Kidney (tissue), 13 donors: ENCODE measurements at regions not wholly inside any gene's neighbourhood (a gene's known extent, or its start where the extent isn't known, plus 50 kb on each side); places are given as distances from the start of the nearest gene placed in this dataset.

Experiments
- DNase-seq, 5 donors: peaks; one replicate each; pipeline ENCODE4 v3.0.0-alpha.2; 2013 to 2020
- FAIRE-seq: peaks from 2 replicates; lab custom pipeline; 2012; peaks lifted over from hg19 to GRCh38; lab: Jason Lieb, UNC
- H3K27ac ChIP-seq, 2 donors: one replicate each; pipeline ENCODE4 v1.7.0; 2013; ENCODE audit warnings: low read depth in 2 of 2, low read length in 2 of 2, inconsistent platforms in 1 of 2
- H3K27me3 ChIP-seq: one replicate; pipeline ENCODE4 v1.7.1; 2013; ENCODE audit warnings: low read length, inconsistent platforms; ENCODE audit not compliant: control insufficient read depth, insufficient read depth
- H3K36me3 ChIP-seq, 3 donors: one replicate each; pipeline versions ENCODE4 v1.7.0 to v1.7.1; 2013; ENCODE audit warnings: low read length in 3 of 3, control low read depth in 1 of 3, inconsistent platforms in 1 of 3; ENCODE audit not compliant: insufficient read depth in 3 of 3, control insufficient read depth in 2 of 3
- H3K4me1 ChIP-seq, 3 donors: one replicate each; pipeline versions ENCODE4 v1.7.0 to v1.7.1; 2013; ENCODE audit warnings: low read length in 3 of 3, inconsistent platforms in 1 of 3, low read depth in 1 of 3; ENCODE audit not compliant: control insufficient read depth in 2 of 3, insufficient read depth in 2 of 3
- H3K4me3 ChIP-seq, 3 donors: one replicate each; pipeline versions ENCODE4 v1.7.0 to v1.8.1; 2013; ENCODE audit warnings: low read length in 3 of 3, control low read depth in 1 of 3, inconsistent platforms in 1 of 3
- H3K9ac ChIP-seq, 3 donors: one replicate each; pipeline versions ENCODE4 v1.7.0 to v1.7.1; 2013; ENCODE audit warnings: low read length in 3 of 3, control low read depth in 1 of 3, inconsistent platforms in 1 of 3
- H3K9me3 ChIP-seq, 3 donors: one replicate each; pipeline versions ENCODE4 v1.7.0 to v1.7.1; 2013; ENCODE audit warnings: low read length in 3 of 3, control low read depth in 1 of 3, inconsistent platforms in 1 of 3; ENCODE audit not compliant: control insufficient read depth in 2 of 3, insufficient read depth in 1 of 3
- intact Hi-C: fragments of 100-400 bp; cut with DNase I; formaldehyde crosslinking; loops from one replicate; pipeline ENCODE4 v1.11.1; 2022
- TF ChIP-seq, protein P1 (sequence below): IDR thresholded peaks from 3 replicates; pipeline ENCODE4 v1.5.1; 2012; ENCODE audit warnings: mild to moderate bottlenecking, moderate library complexity, borderline replicate concordance; ENCODE audit not compliant: insufficient read depth; ENCODE audit errors: extremely low read depth
- donor health status: control.
- donor health status: control.
- donor health status: control.
- donor health status: control.
- donor health status: control.
- donor health status: DM: yes; HTN: yes; CAD: no.
- donor health status: Normal renal cell carcinoma (clear cell type).

DNA sequence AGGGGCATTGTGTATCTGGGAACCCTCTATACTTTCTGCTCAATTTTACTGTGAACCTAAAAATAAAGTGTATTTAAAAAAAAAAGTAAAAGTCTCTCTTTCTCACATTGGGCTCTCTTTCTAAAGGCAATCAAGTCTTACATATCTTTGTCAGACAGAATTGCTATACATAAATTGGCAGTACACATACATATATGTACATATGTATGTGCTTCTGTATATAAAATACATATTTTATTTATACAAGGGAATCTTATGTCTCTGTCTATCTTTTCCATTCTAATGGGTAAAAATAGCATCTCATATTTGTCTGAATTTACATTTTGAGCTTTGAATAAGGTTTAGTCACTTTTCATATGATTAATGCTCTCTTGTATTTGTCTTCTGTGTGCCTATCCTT is 348.8 kb downstream of the SPATA31D1 start:
- no peak overlapping the region for H3K9ac ChIP-seq
- intact Hi-C loops: no loop called here
- DNase-seq (no peak), FAIRE-seq (no peak)
- H3K4me3 ChIP-seq: no peak overlapping the region
- H3K4me1 ChIP-seq: peaks cover 0 to 2% (median 0%) of the 10 kb centered on the region in 3 donors
- H3K36me3 ChIP-seq: no peaks in the 10 kb centered on the region
- no peaks in the 10 kb centered on the region for H3K9me3 ChIP-seq
- TF ChIP-seq, protein P1, sequence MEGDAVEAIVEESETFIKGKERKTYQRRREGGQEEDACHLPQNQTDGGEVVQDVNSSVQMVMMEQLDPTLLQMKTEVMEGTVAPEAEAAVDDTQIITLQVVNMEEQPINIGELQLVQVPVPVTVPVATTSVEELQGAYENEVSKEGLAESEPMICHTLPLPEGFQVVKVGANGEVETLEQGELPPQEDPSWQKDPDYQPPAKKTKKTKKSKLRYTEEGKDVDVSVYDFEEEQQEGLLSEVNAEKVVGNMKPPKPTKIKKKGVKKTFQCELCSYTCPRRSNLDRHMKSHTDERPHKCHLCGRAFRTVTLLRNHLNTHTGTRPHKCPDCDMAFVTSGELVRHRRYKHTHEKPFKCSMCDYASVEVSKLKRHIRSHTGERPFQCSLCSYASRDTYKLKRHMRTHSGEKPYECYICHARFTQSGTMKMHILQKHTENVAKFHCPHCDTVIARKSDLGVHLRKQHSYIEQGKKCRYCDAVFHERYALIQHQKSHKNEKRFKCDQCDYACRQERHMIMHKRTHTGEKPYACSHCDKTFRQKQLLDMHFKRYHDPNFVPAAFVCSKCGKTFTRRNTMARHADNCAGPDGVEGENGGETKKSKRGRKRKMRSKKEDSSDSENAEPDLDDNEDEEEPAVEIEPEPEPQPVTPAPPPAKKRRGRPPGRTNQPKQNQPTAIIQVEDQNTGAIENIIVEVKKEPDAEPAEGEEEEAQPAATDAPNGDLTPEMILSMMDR: no peak
- no peak overlapping the region for H3K27ac ChIP-seq
- H3K27me3 ChIP-seq: no peaks in the 10 kb centered on the region

DNA sequence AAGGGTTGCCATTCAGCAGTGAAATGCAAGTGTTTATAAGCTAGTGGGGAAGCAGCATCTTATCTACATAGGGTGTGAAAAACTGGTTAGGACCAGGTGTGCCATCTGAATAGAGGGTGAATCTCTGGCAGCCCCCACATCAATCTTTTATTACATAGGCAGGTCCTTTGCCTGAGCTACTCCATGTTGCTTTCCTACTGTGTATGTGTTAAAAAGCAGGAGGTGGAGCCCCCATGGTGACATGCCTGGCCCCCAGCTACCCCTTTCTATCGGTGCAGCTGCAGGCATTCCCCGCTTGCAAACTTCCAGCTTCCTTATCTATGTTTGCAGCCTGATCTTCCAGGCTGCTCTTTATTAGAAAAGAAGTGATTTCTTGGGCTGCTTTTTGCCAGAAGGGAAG is 353.5 kb downstream of the SPATA31D1 start:
- FAIRE-seq (no peak), DNase-seq (no peak)
- H3K4me3 ChIP-seq: no peak overlapping the region

DNA sequence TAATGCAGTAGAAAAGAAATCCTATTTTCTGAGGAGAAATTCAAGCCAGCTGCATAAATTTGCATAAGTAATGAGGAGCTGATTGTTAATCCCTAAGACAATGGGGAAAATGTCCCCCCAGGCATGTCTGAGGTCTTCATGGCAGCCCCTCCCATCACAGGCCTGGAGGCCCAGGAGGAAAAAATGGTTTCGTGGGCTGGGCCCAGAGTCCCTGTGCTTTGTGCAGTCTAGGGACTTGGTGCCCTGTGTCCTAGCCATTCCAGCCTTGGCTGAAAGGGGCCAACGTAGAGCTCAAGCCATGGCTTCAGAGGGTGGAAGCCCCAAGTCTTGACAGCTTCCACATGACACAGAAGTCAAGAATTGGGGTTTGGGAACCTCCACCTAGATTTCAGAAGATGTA is 357.5 kb downstream of the SPATA31D1 start:
- no peaks in the 10 kb centered on the region for H3K36me3 ChIP-seq
- TF ChIP-seq, protein P1: no peak
- no peak overlapping the region for H3K9ac ChIP-seq
- H3K9me3 ChIP-seq: peaks cover 0 to 6% (median 2%) of the 10 kb centered on the region in 3 donors
- H3K27ac ChIP-seq: no peak overlapping the region
- no peaks in the 10 kb centered on the region for H3K4me1 ChIP-seq
- DNase-seq (no peak), FAIRE-seq (no peak)
- no peak overlapping the region for H3K4me3 ChIP-seq
- no peaks in the 10 kb centered on the region for H3K27me3 ChIP-seq
- intact Hi-C loops: no loop called here

More for the DNA sequence above, 353.5 kb downstream of the SPATA31D1 start:
- no peak overlapping the region for H3K9ac ChIP-seq
- H3K27ac ChIP-seq: no peak overlapping the region
- no peaks in the 10 kb centered on the region for H3K4me1 ChIP-seq
- intact Hi-C loops: no loop called here
- no peaks in the 10 kb centered on the region for H3K27me3 ChIP-seq
- peaks cover 0 to 6% (median 0%) of the 10 kb centered on the region in 3 donors for H3K9me3 ChIP-seq
- no peaks in the 10 kb centered on the region for H3K36me3 ChIP-seq
- TF ChIP-seq, protein P1: no peak

DNA sequence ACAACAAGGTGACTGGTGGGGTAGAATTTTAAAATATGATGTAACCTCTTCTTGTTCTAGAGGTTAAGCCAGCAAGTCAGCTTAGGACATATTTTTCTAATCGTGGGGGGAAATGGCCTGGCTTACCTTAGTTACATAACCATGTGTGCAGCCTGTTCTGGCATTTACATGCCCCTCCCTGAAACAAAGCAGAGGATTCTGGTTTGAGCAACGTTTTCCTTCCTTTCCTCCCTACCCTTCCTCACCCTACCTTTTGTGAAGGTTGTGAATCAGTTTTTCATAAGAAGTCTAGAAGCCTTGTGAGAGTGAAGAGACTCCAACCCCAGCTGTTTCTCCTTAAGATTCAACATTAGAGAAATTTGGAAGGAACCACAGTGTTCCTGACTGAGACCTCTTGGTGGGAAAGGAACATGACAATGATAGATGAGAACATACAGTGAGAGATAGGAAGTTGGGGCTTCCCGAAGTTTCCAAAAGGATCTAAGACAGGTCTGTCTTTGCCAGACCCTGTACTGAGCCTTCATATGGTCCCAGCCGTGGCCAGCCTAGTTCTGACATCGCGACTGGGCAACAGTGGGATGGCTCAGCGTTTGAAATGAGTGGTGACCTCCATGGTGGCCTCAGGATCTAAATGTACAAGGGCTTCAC is 365.2 kb downstream of the SPATA31D1 start:
- TF ChIP-seq, protein P1: no peak
- no peak for FAIRE-seq
- no peak overlapping the region for H3K4me3 ChIP-seq
- no peaks in the 10 kb centered on the region for H3K27me3 ChIP-seq
- no peak for DNase-seq
- H3K27ac ChIP-seq: no peak overlapping the region
- H3K4me1 ChIP-seq: no peaks in the 10 kb centered on the region
- H3K9me3 ChIP-seq: peaks cover 0 to 2% (median 0%) of the 10 kb centered on the region in 3 donors
- intact Hi-C loops: no loop called here
- H3K36me3 ChIP-seq: no peaks in the 10 kb centered on the region
- H3K9ac ChIP-seq: no peak overlapping the region
